Left kidney (tissue), 1 donor: ENCODE measurements at regions not wholly inside any gene's neighbourhood (a gene's known extent, or its start where the extent isn't known, plus 50 kb on each side); places are given as distances from the start of the nearest gene placed in this dataset.

ENCODE experiments used
- DNase-seq: peaks from one replicate; pipeline ENCODE4 v3.0.0-alpha.2; 2013

DNA sequence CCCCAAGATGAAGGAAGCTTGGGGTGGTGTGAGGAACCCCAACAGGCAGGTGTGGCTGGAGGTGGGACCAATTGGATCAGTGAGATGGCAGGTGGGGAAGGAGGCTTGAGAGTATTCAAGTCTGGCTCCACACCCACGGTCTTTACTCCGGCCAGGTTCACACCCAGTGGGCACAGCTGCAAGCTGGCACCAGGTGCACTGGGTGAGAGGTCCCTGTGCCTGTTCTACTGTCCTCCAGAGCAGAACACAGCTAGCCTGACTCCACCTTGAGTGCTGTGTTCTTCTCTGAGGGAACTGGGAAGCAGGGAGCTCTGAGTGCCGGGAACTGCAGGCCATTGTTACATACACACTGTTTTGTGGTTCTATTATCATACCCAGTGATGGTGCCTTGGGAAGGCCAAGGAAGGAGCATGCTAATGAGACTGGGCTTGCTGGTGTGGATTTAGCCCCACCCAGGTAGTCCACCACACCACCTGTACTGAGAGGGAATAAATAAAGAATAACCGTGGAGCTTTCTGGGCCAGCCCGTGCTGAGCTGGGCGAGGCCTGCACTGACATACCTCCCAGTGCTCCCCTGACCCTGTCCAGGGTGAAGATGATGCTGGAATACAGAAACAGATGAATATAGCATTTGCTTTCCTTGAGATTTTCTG, 93.4 kb downstream of the ABHD5 start:
- no peak for DNase-seq

DNA sequence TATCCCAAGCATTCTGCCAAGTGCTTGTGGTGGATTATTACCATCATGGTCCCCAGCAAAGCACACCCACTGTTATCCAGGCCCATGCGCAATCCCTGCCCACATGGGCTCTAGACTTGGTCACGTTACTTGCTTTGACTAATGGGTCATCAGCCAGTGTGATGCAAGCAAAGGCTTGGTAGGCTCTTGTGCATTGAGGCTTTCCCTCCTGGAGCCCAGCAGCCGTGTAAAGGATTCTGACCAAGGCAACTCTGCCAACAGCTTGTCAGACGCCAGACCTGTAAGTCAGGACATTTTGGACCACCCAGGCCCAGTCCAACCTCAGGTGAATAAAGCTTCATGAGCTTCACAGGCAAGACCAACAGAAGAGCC, 93.9 kb downstream of the ABHD5 start:
- DNase-seq, result no peak

DNA sequence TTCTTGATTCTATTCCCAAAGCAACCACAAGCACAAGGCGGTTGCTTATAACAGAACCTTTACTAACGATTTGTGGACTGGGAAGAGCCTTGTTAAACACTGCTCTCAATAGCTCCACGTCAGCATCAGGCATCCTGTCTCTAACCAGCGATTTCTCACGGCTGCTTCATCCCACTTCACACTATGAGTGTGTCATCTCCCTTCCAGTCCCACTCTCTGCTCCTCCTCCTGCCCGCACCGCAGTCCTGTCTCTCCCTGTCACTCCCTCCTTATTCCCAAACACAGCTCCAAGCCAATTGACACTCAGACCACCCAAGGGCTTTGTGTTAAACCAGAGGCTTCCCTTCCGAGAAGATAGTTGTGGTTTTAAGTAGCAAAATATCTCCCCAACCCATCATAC, 94.8 kb downstream of the ABHD5 start:
- no peak for DNase-seq

DNA sequence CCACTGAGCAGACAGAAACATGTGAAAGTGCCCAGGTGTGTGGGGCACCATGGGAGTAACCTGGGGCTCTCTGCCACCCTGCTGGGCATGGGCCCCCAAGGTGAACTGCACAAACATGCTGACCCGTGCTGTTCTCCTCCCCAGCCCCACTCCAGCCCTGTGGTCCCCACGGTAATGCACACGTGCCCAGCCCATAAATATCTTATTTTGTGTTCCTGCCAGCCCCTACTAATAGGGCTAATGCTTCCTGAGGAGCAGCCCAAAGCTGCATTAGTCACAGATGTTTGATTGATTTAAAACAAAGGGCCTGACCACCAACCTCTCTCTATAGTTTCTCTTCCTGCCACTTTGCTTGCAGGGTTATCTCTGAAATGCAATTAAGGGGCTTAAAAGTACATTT, 95.4 kb downstream of the ABHD5 start:
- DNase-seq, result no peak

DNA sequence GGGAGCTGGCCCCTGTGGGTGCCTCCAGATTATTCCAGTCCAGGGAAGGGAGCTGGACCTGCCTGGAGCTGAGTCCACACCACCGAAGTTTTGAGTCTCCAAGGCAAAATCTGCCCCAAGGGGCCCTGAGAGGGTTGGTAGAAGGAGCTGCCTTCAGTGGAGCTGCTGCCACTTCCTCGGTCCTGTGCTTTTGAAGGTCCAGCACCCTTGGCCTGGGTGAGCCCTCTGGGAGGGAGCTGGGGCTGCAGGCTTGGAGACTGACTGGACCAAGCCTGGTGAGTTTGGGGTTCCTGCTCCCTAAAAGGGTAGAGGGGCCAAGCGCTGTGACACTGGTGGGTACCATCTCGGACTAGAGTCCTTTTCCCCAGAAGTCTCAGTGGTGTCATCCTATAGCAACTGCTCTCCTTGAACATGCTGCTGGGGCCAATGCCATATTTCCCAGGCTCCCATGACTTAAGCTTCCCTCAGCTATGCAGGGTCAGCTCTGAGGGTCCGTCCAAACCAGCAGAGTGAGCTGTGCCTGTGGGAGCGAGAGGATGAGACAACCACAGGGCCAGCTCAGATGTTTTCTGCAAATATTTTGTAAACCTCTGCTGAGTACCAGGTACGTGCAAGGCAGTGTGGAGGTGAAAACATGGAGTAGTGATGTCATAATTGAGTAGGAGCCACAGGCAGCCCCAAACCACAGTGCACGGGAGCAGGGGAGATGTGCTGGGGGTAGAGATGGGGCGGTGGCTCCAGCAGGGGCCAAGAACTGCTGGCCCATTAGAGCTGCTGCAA, 96.0 kb downstream of the ABHD5 start:
- DNase-seq, result no peak

DNA sequence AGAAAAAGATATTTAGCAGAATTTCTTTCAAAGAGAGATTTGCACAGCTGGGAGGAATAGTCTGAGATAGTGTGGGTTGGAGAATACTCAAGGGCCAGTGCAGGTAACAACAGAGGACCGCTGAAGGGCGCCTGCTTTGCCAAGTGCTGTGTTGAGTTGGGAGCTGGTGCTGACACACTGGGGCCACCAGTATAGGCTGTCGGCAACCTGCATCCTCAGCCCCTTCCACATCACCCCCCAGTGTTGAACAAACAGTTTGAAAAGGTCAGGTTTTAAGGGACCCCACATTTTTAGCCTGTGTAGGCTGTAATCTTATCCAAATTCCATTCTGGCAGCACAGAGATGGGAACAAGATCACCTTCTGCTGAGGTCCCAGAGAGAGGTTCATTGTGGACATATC, 96.6 kb downstream of the ABHD5 start:
- DNase-seq, result no peak

DNA sequence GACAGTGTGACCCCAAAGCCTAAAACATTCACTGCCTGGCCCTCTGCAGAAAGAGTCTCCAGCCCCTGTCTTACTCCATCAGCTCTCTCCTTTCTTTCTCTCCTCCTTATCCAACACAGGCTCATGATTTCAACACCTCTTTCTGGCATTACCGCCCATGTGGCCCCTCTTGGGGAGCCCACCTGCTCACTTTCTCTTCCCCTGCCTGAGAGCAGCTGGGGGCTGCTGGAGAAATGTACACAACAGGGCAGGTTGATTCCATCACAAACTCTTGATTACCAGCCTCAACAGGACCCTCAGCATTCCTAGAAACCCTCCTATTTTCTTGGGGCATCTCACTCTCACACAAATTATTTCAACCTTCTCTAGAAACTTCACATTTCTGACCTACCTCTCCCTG, 98.3 kb downstream of the ABHD5 start:
- no peak for DNase-seq

DNA sequence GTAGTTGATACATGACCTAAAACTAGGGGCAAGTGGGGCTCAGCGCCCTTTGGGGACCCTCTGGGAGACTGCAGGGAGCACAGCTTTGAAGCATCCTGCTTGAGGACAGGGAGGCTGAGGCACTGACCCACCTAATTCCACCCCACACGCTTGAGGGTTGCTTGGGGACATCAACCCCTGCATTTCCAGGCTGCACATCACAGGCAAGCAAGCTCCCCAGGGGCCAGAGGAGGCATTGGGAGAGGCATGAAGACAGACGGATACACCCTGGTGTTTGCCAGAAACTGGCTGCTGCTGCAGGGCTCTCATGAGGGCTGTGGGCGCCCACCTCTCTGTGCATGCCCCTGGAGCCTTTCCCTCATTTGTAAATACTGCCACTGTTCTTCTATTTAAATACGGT, 99.3 kb downstream of the ABHD5 start:
- no peak for DNase-seq

DNA sequence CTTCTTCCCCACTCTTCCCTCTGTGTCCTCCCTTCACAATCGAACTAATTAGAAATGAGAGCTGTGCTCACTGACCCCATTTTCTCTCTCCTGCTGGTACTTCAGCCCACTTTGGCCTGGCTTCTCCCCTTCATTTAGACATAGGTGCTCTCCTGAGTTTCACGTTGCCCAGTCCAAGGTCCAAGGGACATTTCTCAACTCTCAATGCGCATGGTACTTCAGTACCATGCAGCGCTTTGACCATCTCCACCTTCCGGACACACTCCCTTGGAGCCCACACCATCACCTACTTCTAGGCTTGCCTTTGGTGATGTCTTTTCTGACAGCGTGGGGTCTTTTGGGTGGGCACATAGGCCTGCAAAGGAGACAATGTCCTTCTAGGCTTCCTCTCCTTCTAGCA, 99.7 kb downstream of the ABHD5 start:
- no peak for DNase-seq

DNA sequence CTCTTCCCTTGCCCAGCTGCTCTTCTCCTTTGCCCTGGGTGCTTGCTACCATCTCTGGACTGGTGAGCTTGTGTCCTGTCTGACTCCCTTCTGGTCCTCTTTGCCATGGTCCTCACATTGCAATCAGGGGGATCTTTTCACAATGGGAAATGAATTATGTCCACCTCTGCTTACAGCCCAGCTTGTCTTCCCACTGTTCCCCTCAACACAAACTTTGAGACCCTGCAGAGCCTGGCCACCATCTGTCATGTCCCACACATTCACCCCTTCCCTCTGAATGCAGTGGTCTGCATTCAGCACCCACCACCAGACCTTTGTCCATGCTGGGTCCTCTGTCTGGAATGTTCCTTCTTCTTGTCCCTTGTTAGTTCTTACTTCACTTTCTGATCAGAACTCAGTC, 100.5 kb downstream of the ABHD5 start:
- DNase-seq, result no peak

DNA sequence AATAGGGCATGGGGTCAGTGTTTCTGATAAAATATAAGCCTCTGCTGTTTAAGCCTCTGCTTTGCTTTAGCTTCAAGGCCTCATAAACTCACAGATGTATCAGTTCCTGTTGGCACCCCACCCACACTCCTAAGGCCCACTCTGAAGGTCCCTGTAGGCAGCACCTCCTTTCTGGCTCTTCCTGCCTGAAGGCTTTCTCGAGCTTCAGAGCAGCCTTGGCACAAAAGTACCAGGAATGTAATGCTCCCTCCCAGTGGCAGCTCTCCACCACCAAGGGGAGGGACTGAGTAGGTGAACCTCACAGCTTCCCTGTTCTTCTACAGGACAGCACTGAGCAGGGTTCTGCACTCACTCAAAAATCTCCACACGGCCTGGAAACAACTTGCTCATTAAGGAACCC, 102.2 kb downstream of the ABHD5 start:
- DNase-seq, result no peak

DNA sequence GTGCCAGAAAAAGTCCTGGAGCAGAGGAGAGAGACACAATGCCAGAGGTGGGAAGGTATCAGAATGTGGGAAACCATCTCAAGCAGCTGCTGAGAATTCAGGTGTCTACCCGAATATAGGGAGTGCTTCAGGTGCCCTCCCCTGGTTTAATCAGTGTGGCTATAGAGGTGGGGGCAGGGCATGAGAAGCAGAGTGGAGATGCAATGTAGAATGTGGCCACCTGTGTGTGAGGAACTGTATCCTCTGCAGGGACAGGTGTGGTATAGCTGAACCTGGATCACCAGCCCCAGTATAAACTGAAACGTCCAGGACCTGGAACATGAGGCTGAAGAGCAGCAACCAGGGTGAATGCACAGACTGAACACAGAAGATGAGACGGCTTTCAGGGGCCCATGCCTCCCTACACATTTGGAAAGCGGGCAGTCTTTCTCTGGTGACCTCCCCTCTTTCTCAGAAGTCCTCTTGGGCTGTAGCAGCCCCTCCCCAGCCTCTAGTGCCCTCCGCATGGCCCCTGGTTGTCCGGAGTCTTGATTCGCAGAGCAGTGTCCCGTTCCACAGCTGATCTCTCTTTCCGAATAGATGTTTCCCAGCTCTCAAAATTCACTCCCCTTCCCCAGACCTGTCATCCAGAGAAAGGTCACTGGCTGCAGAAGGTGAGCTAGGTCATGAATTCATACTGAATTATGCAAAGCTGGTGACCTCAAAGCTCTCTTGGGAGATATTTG, 103.1 kb downstream of the ABHD5 start:
- DNase-seq, result no peak

DNA sequence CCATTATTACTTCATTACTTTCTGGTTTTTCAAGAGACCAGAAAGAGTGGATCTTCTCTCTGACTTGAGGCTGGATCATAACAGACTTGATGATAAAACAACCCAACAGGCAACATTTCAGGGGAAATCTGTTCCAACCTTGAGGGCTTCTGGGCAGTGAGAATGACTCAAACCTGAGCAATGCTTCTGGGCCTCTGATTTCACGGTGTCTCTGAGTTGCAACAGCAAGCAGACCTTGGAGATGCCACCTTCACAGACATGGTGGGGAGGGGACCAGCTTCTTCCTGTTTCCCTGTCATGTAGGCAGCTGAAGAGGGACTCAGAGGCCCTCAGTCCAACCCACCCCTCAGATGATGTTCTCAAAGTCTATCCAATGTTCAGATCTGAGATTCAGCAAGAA, 104.0 kb downstream of the ABHD5 start:
- DNase-seq, result no peak

DNA sequence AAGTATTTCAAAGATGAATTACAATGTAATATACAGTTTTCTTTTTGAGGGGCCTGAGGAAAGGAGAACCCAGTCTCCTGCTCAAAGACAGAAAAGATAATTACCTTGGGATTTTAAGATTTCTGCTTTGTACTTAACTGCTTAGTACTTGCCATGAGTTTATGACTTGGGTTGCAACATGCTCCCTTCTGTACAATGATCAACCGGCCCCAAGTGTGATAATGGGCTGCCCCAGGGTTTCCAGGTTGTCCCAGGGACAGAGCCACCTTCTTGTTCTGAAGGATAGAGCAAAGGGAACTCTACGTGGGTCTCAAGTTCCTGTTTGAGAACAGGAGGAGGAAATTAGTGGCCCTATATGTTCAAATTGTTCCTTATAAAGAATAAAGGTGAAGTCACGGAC, 104.8 kb downstream of the ABHD5 start:
- DNase-seq, result no peak

DNA sequence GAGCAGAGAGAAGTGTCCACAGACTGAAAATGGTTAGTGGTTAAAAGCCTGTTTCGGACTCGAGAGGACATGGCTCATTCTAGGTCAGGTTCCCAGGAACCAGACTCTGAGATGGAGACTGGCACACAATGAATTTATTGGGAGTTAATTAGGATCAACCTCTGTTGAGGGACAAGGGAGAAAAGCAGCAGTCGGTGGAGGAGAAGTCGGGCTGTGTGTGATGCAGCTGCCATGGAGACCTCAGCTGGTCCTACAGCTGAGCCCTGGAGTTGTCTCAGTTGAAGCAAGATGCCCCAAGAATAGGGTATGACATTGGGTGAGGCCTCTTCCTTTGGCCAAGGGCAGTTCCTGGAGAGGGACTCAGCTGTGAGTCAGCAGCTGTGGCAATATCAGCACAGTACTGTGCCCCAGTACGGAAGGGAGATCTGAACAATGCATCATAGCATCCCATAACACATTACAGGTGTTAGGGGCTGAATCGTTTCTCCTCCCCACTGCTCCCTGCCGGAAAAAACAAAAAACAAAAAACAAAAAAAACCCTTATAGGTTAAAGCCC, 105.4 kb downstream of the ABHD5 start:
- DNase-seq, result no peak

DNA sequence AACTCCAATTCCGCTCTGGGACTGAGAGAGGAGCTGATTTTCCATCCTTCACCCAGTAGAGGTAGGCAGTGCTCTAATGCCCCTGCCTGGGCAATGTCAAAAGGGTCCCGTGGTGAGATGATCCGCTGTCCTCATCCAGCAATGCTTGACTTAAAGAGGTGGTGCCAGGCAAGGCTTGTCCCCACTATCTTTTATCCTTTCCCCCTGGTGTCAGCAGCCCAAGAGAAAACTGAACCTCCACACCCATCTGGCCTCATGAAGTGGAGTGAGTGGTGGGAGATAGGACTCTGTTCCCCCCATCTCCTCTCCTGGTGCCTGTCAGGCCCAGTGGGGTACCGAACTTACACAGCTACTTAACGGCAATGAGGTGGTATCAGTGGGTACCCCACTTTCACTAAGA, 107.1 kb downstream of the ABHD5 start:
- DNase-seq, result no peak

DNA sequence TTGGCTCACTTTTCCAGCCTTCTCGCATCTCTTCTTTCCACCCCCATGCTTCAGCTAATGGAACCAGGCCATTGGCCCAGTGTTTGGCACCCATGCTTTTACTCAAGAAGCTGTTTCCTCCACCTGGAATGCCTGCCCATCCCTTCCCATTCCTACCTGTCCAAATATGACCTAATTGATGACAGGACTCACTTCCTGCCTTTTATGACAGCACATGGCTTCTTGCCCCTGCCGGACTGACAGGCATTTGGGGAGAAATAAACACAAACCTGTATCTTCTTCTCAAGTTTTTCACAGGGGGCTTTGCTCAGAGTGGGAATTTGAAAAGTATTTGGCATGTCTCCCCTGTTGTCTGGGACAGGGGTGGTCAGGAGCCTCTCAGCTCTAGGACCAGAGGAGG, 120.1 kb downstream of the ABHD5 start:
- DNase-seq, result no peak

DNA sequence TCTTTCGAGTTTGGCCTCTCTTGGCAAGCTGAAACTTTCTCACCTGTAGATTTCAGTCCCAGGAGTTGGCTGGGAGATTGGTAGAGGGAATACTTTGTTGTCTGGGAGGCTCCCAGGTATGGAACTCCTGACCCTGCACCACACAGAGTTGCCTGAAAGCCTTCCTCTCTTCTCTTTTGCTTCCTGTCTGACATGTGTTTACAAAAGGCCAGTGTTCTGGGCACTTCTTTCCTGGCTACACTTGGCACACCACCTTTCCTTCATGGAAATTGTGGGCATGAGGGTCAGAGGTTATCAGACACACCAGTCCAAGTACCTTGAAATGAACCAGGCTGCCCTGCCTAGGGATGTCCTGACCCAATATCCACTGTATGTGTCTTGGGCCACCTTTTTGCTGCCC, 123.7 kb downstream of the ABHD5 start:
- DNase-seq, result no peak

DNA sequence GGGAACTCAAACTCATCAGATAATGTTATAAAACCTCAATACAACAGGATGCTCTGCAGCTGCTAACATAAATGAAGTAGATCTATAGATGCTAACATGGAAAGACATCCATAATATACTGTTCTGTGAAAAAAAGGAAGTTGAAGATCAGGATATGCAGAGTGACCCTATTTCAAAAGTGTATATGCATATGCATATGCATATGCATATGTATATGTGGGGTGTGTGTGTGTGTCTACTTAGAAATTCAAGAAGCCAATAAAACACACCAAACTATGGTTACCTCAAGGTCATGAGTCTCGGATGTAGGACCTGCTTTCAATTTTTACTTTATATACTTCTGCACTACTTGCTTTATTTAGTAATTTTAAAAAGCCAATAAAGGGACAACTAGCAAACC, 125.6 kb downstream of the ABHD5 start:
- DNase-seq, result no peak

DNA sequence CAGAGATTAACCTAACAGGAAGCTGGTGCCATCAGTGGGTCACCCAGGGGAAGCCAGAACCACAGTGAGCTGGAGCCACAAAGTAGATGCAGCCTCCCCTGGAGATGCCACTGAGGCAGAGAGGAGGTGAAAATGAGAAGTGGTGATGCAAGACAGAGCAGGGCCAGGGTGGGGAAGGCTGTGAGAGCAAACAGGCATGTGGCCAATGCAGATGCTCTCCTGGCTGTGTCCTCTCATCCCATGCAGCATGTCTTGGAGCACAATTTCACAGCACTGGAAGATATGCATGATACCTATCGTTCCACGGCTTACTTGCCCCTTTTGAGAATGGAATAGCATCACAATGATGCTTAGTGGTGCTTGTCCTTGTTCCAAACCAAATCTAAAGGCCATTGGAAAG, 126.3 kb downstream of the ABHD5 start:
- DNase-seq, result no peak

DNA sequence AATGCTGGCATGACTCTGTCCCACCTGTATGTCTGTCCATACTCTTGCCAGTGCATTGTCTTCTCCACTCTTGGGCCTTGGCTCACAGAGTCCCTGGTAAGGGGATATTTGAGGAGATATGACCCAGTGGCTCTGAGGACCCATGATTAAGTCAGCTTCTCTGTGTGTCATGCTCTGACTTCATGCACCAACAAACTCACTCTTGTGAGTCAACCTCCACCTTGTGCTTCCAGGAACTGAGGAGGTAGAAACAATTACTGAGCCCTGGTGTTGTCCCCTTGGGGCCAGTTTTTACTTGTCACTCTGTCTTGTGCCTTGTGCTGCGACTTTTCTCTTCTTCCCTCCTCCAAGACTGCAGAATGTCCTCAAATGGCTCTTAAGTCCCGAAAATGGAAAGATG, 127.1 kb downstream of the ABHD5 start:
- no peak for DNase-seq

DNA sequence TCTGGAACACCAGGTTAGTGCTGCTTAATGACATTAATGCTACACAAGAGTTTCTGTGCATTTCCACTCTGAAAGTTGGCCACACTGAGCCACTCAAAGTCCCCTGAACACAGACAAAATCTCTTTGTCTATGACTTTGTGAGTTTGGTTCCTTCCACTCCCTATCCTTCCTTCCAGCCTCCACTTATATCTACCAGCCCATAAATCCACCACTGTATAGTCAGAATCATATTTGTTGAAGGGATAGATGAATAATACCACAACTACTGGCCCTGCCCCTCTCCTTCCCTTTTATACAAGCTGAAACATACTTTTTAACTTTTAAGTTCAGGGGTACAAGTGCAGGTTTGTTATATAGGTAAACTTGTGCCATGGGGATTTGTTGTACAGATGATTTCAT, 127.5 kb downstream of the ABHD5 start:
- DNase-seq, result no peak

DNA sequence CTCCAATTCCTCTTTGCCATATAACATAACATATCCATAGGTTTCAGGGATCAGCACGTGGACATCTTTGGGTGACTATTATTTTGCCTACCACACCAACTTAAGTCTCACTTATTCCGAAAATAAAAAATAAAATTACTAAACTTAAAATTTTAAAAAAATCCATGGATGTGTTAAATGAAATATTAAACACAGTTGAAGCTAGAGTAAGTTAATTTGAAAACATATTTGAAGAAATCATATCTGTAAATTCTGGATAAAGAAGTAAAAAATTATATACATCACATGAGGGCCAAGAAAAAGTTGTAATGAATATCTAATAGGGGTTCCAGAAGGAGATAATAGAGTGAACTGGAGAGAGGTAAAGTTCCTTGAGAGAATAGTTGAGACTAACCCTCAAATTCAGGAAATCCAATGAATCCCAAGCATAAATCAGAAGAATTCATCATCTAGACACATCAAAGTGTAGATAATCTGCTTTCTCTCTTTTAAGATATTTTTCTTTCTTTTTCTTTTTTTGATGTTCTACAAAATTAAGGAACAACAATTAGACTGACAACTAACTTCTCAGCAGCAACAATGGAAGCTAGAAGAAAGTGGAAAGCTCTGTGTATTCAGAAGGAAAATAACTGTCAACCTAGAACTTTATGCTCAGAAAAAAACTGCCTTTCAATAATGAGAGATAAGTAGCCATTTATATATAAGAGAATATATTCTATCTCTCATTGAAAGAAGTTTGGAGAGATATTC, 147.4 kb downstream of the ABHD5 start:
- DNase-seq, result no peak
